H1 (cell line): ENCODE measurements at regions not wholly inside any gene's neighbourhood (a gene's known extent, or its start where the extent isn't known, plus 50 kb on each side); places are given as distances from the start of the nearest gene placed in this dataset.

Source experiments
- CTCF ChIA-PET: fragments of 300-600 bp; sonication (Branson Sonifier 250); formaldehyde crosslinking; loops from one replicate; lab custom pipeline; 2021; ENCODE audit not compliant: partially characterized antibody; lab: Charles Lee
- POLR2A ChIA-PET: fragments of 300-600 bp; sonication (Branson Sonifier 250); formaldehyde crosslinking; loops from one replicate; lab custom pipeline; 2021; ENCODE audit warnings: inconsistent platforms; ENCODE audit not compliant: partially characterized antibody; lab: Charles Lee
- DNase-seq, 2 experiments: peaks; one replicate each; pipeline versions ENCODE4 v3.0.0 to v3.0.0-alpha.2; 2010 to 2022; ENCODE audit warnings: low spot score in 2 of 2, low read depth in 1 of 2, mixed read lengths in 1 of 2
- FAIRE-seq: peaks from 2 replicates; lab custom pipeline; 2011; peaks lifted over from hg19 to GRCh38; lab: Jason Lieb, UNC
- H2AFZ ChIP-seq: 2 replicates; pipeline ENCODE4 v1.8.1; 2012; ENCODE audit warnings: low read length, inconsistent platforms
- H2AK5ac ChIP-seq: 2 replicates; pipeline ENCODE4 v1.6.1; 2013; ENCODE audit warnings: low read depth, low read length
- H2BK120ac ChIP-seq: replicated peaks from 2 replicates; pipeline ENCODE3; 2013; ENCODE audit warnings: low read depth, low read length, inconsistent platforms
- H2BK12ac ChIP-seq: 2 replicates; pipeline ENCODE4 v1.6.1; 2013; ENCODE audit warnings: low read depth, low read length
- H2BK15ac ChIP-seq: 2 replicates; pipeline ENCODE4 v1.6.1; 2013; ENCODE audit warnings: low read length
- H2BK20ac ChIP-seq: 2 replicates; pipeline ENCODE4 v1.6.1; 2013; ENCODE audit warnings: low read length
- H2BK5ac ChIP-seq: 2 replicates; pipeline ENCODE4 v1.6.1; 2013; ENCODE audit warnings: low read depth, low read length
- H3K14ac ChIP-seq: 2 replicates; pipeline ENCODE4 v1.6.1; 2013; ENCODE audit warnings: inconsistent platforms; ENCODE audit not compliant: insufficient read length
- H3K18ac ChIP-seq: 2 replicates; pipeline ENCODE4 v1.6.1; 2013; ENCODE audit warnings: low read length; ENCODE audit errors: extremely low read depth
- H3K23ac ChIP-seq: 2 replicates; pipeline ENCODE4 v1.6.1; 2013; ENCODE audit warnings: inconsistent platforms; ENCODE audit not compliant: insufficient read length
- H3K23me2 ChIP-seq: 2 replicates; pipeline ENCODE4 v1.6.1; 2013; ENCODE audit warnings: low read depth, low read length
- H3K27ac ChIP-seq: 2 replicates; pipeline ENCODE4 v1.6.1; 2011; ENCODE audit warnings: low read depth, low read length, inconsistent platforms
- H3K27me3 ChIP-seq, 4 experiments: replicated peaks in 1 of 4; 1 replicate in 1 of 4; 2 replicates in 3 of 4; pipeline versions ENCODE4 v1.6.1 to v1.8.1; 2011 to 2013; ENCODE audit warnings: low read length in 3 of 4, mild to moderate bottlenecking in 3 of 4, inconsistent platforms in 2 of 4, mixed read lengths in 2 of 4, moderate library complexity in 1 of 4; ENCODE audit not compliant: control insufficient read depth in 3 of 4, insufficient read depth in 3 of 4; ENCODE audit errors: extremely low read depth in 1 of 4
- H3K36me3 ChIP-seq, 4 experiments: 2 replicates each; pipeline versions ENCODE4 v1.6.1 to v1.8.1; 2011 to 2013; ENCODE audit warnings: mild to moderate bottlenecking in 4 of 4, low read length in 3 of 4, moderate library complexity in 2 of 4, control low read depth in 1 of 4, inconsistent platforms in 1 of 4; ENCODE audit not compliant: insufficient read depth in 4 of 4, control insufficient read depth in 2 of 4
- H3K4ac ChIP-seq: replicated peaks from 2 replicates; pipeline ENCODE3; 2013; ENCODE audit warnings: low read length, low read depth, mixed read lengths, inconsistent platforms; ENCODE audit not compliant: insufficient read length
- H3K4me1 ChIP-seq, 4 experiments: replicated peaks in 1 of 4; 1 replicate in 1 of 4; 2 replicates in 3 of 4; pipeline versions ENCODE4 v1.6.1 to v1.8.1; 2011 to 2013; ENCODE audit warnings: low read length in 3 of 4, inconsistent platforms in 2 of 4, mixed read lengths in 1 of 4; ENCODE audit not compliant: insufficient read depth in 4 of 4, control insufficient read depth in 3 of 4
- H3K4me2 ChIP-seq, 2 experiments: 2 replicates each; pipeline versions ENCODE4 v1.6.1 to v1.8.1; 2011 to 2013; ENCODE audit warnings: low read depth in 2 of 2, low read length in 2 of 2, control low read depth in 1 of 2, inconsistent platforms in 1 of 2, mild to moderate bottlenecking in 1 of 2; ENCODE audit not compliant: insufficient read depth in 1 of 2
- H3K4me3 ChIP-seq, 4 experiments: fragments of 200-600, 300-600 bp in 1 of 4; sonication (generic), shearing (Covaris generic), sonication (Bioruptor Twin) in 1 of 4; 2 replicates each; pipeline versions ENCODE4 v1.5.1 to v1.8.1; 2011 to 2016; ENCODE audit warnings: low read length in 4 of 4, low read depth in 3 of 4, control low read depth in 2 of 4, inconsistent platforms in 2 of 4, mild to moderate bottlenecking in 2 of 4, mixed read lengths in 1 of 4, moderate library complexity in 1 of 4; ENCODE audit not compliant: insufficient read depth in 2 of 4; ENCODE audit errors: extremely low read depth in 1 of 4
- H3K56ac ChIP-seq: replicated peaks from 2 replicates; pipeline ENCODE3; 2013; ENCODE audit warnings: low read depth, mild to moderate bottlenecking, mixed read lengths, low read length, inconsistent platforms; ENCODE audit not compliant: insufficient read length
- H3K79me1 ChIP-seq: 2 replicates; pipeline ENCODE4 v1.6.1; 2013; ENCODE audit warnings: low read depth, low read length, control low read depth
- H3K79me2 ChIP-seq, 2 experiments: 2 replicates each; pipeline versions ENCODE4 v1.6.1 to v1.8.1; 2012 to 2013; ENCODE audit warnings: low read length in 2 of 2, mild to moderate bottlenecking in 2 of 2, inconsistent platforms in 1 of 2; ENCODE audit not compliant: insufficient read depth in 2 of 2, control insufficient read depth in 1 of 2
- H3K9ac ChIP-seq, 4 experiments: replicated peaks in 1 of 4; 1 replicate in 1 of 4; 2 replicates in 3 of 4; pipeline versions ENCODE4 v1.6.1 to v1.8.1; 2011 to 2013; ENCODE audit warnings: low read depth in 3 of 4, low read length in 3 of 4, control low read depth in 2 of 4, mild to moderate bottlenecking in 2 of 4, moderate library complexity in 2 of 4, inconsistent platforms in 1 of 4; ENCODE audit errors: extremely low read depth in 1 of 4
- H3K9me3 ChIP-seq, 2 experiments: 2 replicates each; pipeline versions ENCODE4 v1.6.1 to v1.8.1; 2012 to 2013; ENCODE audit warnings: mild to moderate bottlenecking in 2 of 2, moderate library complexity in 2 of 2, control low read depth in 1 of 2, inconsistent platforms in 1 of 2, low read depth in 1 of 2, low read length in 1 of 2, mixed read lengths in 1 of 2; ENCODE audit not compliant: insufficient read depth in 2 of 2
- H4K20me1 ChIP-seq, 2 experiments: replicated peaks in 1 of 2; 2 replicates each; pipeline versions ENCODE3 to v1.8.1; 2011 to 2013; ENCODE audit warnings: inconsistent platforms in 2 of 2, low read length in 2 of 2, mild to moderate bottlenecking in 1 of 2; ENCODE audit not compliant: insufficient read depth in 2 of 2, control insufficient read depth in 1 of 2
- H4K5ac ChIP-seq: 2 replicates; pipeline ENCODE4 v1.6.1; 2013; ENCODE audit warnings: low read length, low read depth, mixed read lengths, inconsistent platforms; ENCODE audit not compliant: insufficient read length
- H4K8ac ChIP-seq: 2 replicates; pipeline ENCODE4 v1.8.0; 2013; ENCODE audit warnings: mild to moderate bottlenecking, moderate library complexity, low read length, inconsistent platforms; ENCODE audit not compliant: insufficient read depth; ENCODE audit errors: extremely low read depth
- H4K91ac ChIP-seq: replicated peaks from 2 replicates; pipeline ENCODE3; 2013; ENCODE audit warnings: low read length, mixed read lengths, inconsistent platforms; ENCODE audit not compliant: insufficient read length
- NRF1 ChIP-seq: IDR thresholded peaks from 2 replicates; pipeline ENCODE4 v1.6.1; 2011; ENCODE audit warnings: mild to moderate bottlenecking, low read depth, low read length, improper control_type of control experiment
- WGBS, 2 experiments: shearing (Covaris generic) in 1 of 2; methylation state at CpG; one replicate each; pipeline versions ENCODE4 v1.1.6 to v1.1.7; 2013 to 2015; ENCODE audit warnings: low lambda C conversion rate in 2 of 2, mixed read lengths in 2 of 2, inconsistent platforms in 1 of 2, low coverage in 1 of 2, missing lambda C conversion rate in 1 of 2; ENCODE audit not compliant: insufficient replicate concordance in 2 of 2, insufficient coverage in 1 of 2, insufficient read length in 1 of 2; ENCODE audit errors: extremely low coverage in 1 of 2, missing lambda C conversion rate in 1 of 2; 5-methylcytosine and 5-hydroxymethylcytosine counted together

DNA sequence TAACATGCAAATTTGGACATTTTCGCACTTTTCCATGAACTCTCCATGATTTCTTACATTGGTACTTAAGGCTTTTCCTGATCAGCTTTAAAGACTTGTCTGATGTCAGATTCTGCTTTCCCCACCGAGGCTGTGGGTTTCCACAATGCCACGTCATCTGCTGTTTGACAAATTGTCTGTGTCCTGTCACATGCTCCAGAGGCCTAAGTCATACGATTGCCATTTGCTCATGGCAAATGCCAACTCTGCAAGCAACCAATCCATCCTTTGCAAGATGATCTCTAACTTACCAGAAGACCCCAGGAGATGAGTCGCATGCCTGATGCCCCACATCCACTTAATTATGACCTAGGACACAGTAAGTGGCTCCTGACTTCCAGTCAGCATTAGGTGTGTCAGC is 556.5 kb downstream of the BMP2 start:
- no peaks in the 10 kb centered on the region for H3K23me2 ChIP-seq
- H2BK5ac ChIP-seq, result no peak overlapping the region
- TF ChIP-seq NRF1, result no peak
- H2BK20ac ChIP-seq, result no peak overlapping the region
- no peak overlapping the region for H4K5ac ChIP-seq
- H2BK12ac ChIP-seq, result no peak overlapping the region
- H4K91ac ChIP-seq, result no peak overlapping the region
- no peak overlapping the region for H3K18ac ChIP-seq
- no peaks in the 10 kb centered on the region for H4K20me1 ChIP-seq
- no peaks in the 10 kb centered on the region for H3K27me3 ChIP-seq
- H2BK15ac ChIP-seq, result no peak overlapping the region
- DNase-seq, result no peak
- H4K8ac ChIP-seq, result no peak overlapping the region
- no peak overlapping the region for H3K9ac ChIP-seq
- no peaks in the 10 kb centered on the region for H3K9me3 ChIP-seq
- no peak overlapping the region for H3K14ac ChIP-seq
- H3K79me1 ChIP-seq, result no peaks in the 10 kb centered on the region
- no peaks in the 10 kb centered on the region for H3K4me1 ChIP-seq
- no peak overlapping the region for H3K4me2 ChIP-seq
- no peak overlapping the region for H2AK5ac ChIP-seq
- H3K36me3 ChIP-seq, result no peaks in the 10 kb centered on the region
- H3K23ac ChIP-seq, result no peak overlapping the region
- no peak for FAIRE-seq
- CTCF ChIA-PET, result interaction anchor here (0.7 kb wide), 1 partner anchor 329 kb away, joined by 3 read pairs; no protein-coding TSS in a partner anchor
- 98% methylated on average over 5 of the region's 5 CpGs; no CpG with 5 or more reads in 1 of the 2 experiments for WGBS, 2 experiments
- H2BK120ac ChIP-seq, result no peak overlapping the region
- no peak overlapping the region for H3K4me3 ChIP-seq
- H2AFZ ChIP-seq, result 0 out of 2 replicates have a peak overlapping the region, but pooled peaks have one; percentile 21
- no peak overlapping the region for H3K4ac ChIP-seq
- no peak overlapping the region for H3K27ac ChIP-seq
- no peak overlapping the region for H3K56ac ChIP-seq
- no peaks in the 10 kb centered on the region for H3K79me2 ChIP-seq
- POLR2A ChIA-PET, result no interaction called here
